ENCODE measurements at regions not wholly inside any gene's neighbourhood (a gene's known extent, or its start where the extent isn't known, plus 50 kb on each side); places are given as distances from the start of the nearest gene placed in this dataset.
"Not testable (repeated sequence)": the region's sequence is repeated elsewhere in the genome, so short reads cannot be mapped to it uniquely, and the experiment has no call there.

DNA sequence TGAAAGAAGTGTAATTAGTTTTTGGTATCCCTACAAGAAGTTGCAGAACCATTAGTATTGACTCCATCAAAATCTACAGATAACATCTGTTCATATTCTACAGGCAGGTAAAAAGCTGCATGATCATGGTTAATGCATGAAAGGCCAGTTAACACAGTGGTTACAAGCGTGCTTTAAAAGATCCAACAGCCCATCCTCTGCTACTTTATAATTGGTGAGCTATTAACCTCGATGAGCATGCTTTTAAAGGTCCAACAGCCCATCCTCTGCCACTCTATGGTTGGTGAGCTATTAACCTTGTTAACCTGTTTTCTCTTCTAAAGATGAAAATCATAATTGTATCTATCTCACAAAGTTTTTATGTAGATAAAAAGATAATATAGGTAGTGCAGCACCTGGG is 289.3 kb downstream of the DUSP6 start:
- DNase-seq (ENCODE audit: extremely low spot score) = no peak
- ChIA-PET CTCF (interaction anchor here (0.9 to 2.1 kb wide), 6 partner anchors 9 to 399 kb away, joined by 3 to 8 read pairs (median 3); no protein-coding TSS in a partner anchor), POLR2A (no interaction called here)
- TF ChIP-seq CTCF (IDR thresholded peaks at IDR 0.05; ENCODE audit: control extremely low read depth, extremely low read depth, low read depth, missing control alignments) = no peak

- TF ChIP-seq CTCF (IDR thresholded peaks at IDR 0.05; ENCODE audit: control extremely low read depth, extremely low read depth, low read depth, missing control alignments) = no peak
- no peak for DNase-seq (ENCODE audit: extremely low spot score)
- ChIA-PET POLR2A (no interaction called here), CTCF (interaction anchor here (1.0 to 1.9 kb wide), 3 partner anchors 10 to 402 kb away, joined by 3 to 6 read pairs (median 5); no protein-coding TSS in a partner anchor)
Measured at GRCh38 chr12:89059721-89060541, 292.4 kb downstream of the DUSP6 start.

DNA sequence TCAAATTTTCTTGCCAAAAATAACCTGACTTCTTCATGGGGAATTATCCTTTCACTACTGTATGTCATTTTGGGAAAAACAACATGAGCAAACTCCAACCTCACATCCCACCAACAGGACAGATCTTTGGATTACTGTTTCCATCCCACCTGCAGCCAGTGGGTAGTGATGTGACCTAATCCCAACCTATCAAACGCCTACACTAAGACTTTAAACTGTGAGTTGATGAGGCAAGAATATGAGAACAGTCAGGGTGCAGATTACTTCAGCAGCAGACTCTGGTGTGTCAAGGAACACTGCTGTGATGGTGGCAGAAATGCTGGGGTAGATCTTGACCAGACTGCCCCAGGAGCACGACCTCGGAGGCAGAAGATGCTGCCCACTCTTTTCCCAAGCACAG is 293.2 kb downstream of the DUSP6 start:
- TF ChIP-seq CTCF (IDR thresholded peaks at IDR 0.05; ENCODE audit: control extremely low read depth, extremely low read depth, low read depth, missing control alignments) = no peak
- ChIA-PET POLR2A (no interaction called here), CTCF (interaction anchor here (1.0 to 1.5 kb wide), 2 partner anchors 10 to 39 kb away, joined by 3 to 5 read pairs; no protein-coding TSS in a partner anchor)
- DNase-seq (ENCODE audit: extremely low spot score) = no peak

GRCh38 chr12:89058402-89058801 is 293.9 kb downstream of the DUSP6 start:
- CTCF ChIA-PET = interaction anchor here (1.5 kb wide), 1 partner anchor 39 kb away, joined by 3 read pairs; no protein-coding TSS in a partner anchor
- no peak for DNase-seq (ENCODE audit: extremely low spot score)
- POLR2A ChIA-PET = no interaction called here
- no peak for TF ChIP-seq CTCF (IDR thresholded peaks at IDR 0.05; ENCODE audit: control extremely low read depth, extremely low read depth, low read depth, missing control alignments)

DNA sequence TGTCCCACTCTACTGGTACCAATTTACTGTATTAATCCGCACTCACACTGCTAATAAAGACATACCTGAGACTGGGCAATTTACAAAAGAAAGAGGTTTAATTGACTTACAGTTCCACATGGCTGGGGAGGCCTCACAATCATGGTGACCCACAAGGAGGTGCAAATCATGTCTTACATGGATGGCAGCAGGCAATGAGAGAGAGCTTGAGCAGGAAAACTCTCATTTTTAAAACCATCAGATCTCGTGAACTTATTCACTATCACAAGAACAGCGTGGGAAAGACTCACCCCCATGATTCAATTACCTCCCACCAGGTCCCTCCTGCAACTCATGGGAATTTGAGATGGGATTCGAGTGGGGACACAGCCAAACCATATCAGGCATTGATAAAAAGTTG is 298.5 kb downstream of the DUSP6 start:
- CTCF ChIA-PET = interaction anchor here (0.6 to 1.8 kb wide), 2 partner anchors 11 to 408 kb away, joined by 3 to 9 read pairs; no protein-coding TSS in a partner anchor
- DNase-seq (ENCODE audit: extremely low spot score); POLR2A ChIA-PET: not testable (repeated sequence)

DNA sequence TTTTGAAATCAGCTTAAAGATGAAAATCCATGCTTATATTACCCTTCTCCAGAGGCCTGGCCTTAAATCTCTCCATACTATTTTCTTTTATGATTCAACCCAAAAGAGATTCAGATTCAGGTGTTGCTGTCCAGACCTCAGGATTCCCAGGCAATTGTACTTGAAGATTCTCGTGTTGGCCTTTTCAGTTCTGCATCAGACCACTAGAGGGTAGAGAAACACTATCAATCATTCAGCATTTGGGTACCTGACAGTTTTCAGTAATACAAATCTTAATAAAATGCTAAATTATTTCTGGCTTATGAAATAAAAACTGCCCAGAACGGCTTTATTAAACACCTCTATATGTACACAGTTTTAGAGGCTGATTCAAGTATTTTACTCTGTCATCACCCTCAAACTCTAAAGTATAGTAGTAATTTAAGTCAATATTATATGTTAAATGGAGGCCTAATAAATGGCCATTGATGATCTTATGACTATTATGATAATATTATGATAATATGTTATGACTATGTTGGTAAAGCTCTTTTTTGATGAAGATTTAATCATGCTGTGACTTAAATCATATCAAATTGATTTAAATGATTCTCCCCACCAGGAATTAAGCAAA is 301.1 kb downstream of the DUSP6 start:
- peak; percentile 61 for TF ChIP-seq CTCF (IDR thresholded peaks at IDR 0.05; ENCODE audit: control extremely low read depth, extremely low read depth, low read depth, missing control alignments)
- CTCF ChIA-PET = interaction anchor here (0.7 to 1.2 kb wide), 4 partner anchors 8 to 411 kb away, joined by 3 to 4 read pairs (median 3); no protein-coding TSS in a partner anchor
- POLR2A ChIA-PET = no interaction called here
- DNase-seq (ENCODE audit: extremely low spot score) = peak; percentile 39
